GM19239 (cell line): ENCODE measurements at regions not wholly inside any gene's neighbourhood (a gene's known extent, or its start where the extent isn't known, plus 50 kb on each side); places are given as distances from the start of the nearest gene placed in this dataset.
"Not testable (repeated sequence)": the region's sequence is repeated elsewhere in the genome, so short reads cannot be mapped to it uniquely, and the experiment has no call there.

Experiments used
- DNase-seq: peaks from one replicate; pipeline ENCODE4 v3.0.0; 2011; ENCODE audit warnings: low spot score; ENCODE audit not compliant: insufficient read length
- FAIRE-seq: peaks from 2 replicates; lab custom pipeline; 2011; peaks lifted over from hg19 to GRCh38; lab: Jason Lieb, UNC

DNA sequence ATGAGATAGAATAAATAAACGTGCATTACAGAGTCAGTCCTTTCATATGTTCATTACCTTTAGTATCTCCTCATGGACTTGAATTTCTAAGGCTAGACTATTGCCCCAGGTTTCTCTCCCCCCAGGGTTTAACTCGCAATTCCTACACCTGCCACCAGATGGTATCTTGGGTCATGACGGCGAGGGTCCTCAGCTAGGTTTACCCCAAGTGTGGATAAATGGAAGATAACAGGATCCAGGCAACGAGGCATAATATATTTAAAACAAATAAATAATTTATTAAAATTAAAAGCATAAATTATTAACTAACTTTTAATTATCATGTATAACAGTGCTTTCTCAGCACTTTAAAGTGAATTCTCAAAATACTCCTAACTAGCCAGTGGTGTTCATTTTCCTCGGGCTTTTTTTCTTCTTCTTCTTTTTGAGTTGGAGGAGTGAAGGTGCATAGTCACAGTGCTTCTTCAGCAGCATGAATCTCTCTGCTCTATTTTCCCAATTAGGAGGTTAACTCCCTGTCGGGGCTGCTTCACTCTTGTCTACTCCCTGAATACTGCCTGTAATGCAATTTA, 243.5 kb upstream of the CAND1 start:
- DNase-seq: peak; percentile 27
- FAIRE-seq: peak; percentile 69

- DNase-seq: no peak
- no peak for FAIRE-seq
Observed at GRCh38 chr12:67026487-67027246, 242.5 kb upstream of the CAND1 start.

GRCh38 chr12:67028529-67028928, 240.6 kb upstream of the CAND1 start:
- FAIRE-seq (no peak), DNase-seq (no peak)

DNA sequence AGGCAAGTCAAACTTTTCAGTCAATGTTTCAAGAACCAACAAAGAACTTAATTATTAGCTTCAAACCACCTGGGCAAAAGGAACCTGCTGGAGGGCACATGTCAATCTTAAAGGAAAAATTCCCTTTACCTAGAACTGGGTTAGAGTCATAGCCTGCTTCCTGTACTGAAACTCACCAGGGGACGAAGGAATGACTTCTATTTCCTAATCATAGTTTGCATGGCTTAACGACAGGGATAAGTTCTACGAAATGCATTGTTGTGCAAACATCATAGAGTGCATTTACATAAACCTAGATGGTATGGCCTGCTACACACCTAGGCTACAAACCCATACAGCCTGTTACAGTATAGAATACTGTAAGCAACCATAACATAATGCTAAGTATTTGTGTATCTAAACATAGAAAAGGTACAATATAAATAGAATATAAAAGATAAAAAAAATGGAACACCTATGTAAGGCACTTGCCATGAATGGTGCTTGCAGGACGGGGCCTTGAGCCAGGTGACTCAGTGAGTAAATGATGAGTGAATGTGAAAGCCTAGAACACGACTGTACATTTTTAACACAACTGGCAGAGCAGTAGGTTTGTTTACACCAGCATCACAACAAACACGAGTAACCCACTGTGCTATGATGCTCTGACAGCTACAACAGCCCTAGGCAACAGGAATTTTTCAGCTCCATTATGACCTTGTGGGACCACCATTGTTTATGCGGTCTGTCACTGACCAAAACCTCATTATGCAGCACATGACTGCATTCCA, 234.9 kb upstream of the CAND1 start:
- no peak for FAIRE-seq
- DNase-seq: no peak

DNA sequence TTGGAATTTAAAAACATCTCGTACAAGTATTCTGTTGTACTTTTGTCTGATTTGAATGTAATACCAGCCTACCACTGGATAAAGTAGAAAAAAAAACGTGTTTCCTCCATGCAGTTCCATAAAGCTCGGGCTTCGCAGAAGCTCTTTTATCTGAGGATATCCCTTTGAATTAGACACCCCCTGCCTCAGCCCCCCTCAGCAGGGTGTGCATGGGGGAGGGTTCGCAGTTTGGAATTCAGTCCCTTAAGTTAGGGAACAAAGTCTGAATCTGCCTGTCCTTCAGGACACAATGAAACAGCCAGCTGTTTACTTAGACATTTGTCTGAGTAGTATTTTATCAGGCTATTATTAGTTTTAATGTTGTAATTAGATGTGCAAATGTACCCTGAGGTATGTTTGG, 234.0 kb upstream of the CAND1 start:
- no peak for FAIRE-seq
- no peak for DNase-seq

DNA sequence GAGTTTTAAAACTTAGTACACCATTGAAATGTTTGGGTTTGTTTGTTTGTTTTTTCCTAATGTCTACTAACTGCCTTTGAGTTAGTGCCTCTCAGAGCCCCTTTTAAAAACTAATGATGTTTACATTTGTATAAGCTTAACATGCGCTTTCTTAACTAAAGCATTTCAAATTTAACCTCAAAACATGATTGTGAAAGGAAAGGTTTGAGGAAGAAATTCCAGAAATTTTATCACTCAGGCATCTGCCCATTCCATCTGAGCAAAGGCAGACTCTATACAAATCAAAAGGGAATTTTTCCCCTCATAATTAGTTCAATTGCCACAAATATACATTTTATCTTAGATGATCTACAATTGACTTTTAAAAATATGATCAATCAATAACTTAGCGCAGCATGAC, 230.7 kb upstream of the CAND1 start:
- FAIRE-seq (no peak), DNase-seq (no peak)

DNA sequence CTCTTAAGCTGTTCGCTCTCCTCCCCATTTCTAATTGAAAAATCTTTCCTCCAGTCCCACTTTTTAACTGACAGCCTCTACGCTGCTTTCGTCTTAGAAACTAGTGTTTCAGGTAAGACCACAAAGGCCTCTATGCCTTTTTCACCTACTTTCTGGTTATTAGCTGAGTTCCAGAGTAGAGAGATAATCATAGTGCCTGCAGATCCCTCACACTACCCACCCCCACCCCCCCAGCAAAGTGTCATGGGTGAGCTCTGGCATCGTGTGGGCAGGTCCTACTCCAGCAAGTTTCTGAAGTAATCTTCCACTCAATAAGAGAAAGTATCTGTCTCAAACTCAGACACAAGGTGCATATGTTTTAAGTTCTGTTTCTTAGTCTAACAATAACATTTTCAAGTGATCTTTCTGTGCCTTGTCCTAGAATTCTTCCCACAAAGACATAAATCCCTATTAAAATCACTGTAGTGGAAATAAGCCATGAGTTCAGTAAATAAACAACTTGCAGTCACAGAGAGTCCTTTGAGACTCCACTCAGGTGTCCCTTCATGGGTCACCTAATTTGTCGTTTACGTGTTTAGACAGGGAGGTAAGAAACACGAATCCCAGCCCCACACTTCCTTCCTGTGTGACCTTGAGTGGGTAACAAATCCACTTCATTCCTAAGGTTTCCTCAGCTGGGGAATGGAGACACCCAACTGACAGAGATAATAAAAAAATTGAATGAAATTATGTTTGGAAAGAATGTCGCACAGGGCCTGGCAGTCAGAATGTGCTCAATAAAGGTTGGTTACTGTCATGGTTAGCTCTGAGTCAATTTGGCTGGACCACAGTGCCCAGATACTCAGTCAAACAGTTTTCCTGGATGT, 228.9 kb upstream of the CAND1 start:
- no peak for FAIRE-seq
- DNase-seq: no peak

- no peak for DNase-seq
- FAIRE-seq: no peak
Observed at GRCh38 chr12:67040861-67041137, 228.4 kb upstream of the CAND1 start.

GRCh38 chr12:67042697-67043131, 226.4 kb upstream of the CAND1 start:
- DNase-seq (no peak), FAIRE-seq (no peak)

DNA sequence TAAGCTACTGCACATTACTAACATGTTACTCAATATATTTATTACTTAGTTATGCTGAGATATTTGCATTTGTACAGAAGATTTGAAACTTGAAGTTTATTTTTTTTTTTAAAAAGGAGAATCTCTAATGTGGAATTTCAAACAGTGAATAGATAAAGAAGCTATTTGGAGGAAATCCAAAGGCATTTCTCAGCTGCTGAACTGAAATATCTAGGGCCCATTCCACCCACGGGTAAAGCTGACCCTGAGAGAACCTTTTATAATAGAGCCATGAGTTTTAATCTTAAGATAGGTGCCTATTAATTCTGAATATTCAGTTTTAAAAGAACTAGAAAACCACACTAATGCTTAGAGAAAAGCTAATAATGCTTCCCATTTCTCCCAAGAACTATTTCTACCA, 225.4 kb upstream of the CAND1 start:
- FAIRE-seq: no peak

DNA sequence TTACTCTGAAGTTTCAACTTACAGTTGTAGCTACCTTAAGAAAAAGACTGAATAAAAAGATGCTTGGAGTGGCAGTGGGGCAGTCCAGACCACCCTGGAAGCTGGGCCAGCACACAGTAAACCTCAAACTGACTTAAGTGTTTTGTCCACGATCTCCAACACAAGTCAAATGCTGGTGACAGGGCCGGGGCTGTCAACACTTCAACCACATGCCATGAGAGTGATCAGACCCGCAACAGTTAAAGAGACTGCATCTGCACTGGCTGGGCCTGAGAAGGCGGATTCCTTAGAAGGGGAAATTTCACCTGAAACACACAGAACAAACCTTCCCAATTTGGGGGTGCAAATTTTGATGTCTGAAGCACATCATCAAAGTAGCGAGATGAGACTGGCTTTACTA, 223.5 kb upstream of the CAND1 start:
- FAIRE-seq (no peak), DNase-seq (no peak)

More for the DNA sequence above, 225.4 kb upstream of the CAND1 start:
- no peak for DNase-seq

DNA sequence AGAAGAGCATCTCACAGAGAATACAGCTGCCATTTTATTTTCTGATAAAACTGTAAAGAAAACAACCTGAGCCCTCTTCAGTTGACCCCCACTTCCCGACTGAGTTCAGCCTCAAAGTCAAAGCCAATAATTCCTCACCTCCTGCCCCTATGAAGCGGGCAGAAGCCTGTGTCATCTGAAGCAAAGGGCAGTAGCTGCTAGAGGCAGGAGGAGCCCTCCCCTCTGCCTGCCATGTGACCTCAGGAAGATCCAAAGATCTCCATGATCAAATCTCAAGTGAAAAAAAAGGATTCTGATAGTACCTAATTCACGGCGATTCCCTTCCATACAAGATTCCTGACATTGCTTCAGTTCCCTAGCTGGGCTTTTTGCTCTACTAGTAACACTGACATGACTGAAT, 223.1 kb upstream of the CAND1 start:
- FAIRE-seq: no peak

DNA sequence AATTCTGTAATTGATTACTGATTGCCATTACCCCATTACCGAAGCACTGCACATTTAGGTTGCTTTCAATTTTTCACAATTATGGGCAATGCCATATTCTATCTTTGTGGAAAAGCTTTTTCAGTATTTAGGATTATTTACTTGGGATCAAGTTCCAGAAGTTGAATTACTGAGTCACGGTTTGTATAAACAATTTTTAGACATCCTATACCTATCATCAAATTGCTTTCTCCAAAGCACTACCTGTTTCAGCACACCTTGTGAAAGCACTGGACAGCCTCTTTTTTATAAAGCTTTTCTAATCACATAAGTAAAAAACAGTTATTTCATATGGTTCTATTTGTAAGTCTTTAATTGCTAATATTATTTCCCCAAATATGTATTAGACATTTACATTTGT, 221.5 kb upstream of the CAND1 start:
- no peak for DNase-seq
- FAIRE-seq: no peak

More for the DNA sequence above, 223.1 kb upstream of the CAND1 start:
- DNase-seq: no peak

GRCh38 chr12:67048371-67048770, 220.8 kb upstream of the CAND1 start:
- DNase-seq: no peak
- no peak for FAIRE-seq

GRCh38 chr12:67049199-67049598, 220.0 kb upstream of the CAND1 start:
- DNase-seq, FAIRE-seq: not testable (repeated sequence)

DNA sequence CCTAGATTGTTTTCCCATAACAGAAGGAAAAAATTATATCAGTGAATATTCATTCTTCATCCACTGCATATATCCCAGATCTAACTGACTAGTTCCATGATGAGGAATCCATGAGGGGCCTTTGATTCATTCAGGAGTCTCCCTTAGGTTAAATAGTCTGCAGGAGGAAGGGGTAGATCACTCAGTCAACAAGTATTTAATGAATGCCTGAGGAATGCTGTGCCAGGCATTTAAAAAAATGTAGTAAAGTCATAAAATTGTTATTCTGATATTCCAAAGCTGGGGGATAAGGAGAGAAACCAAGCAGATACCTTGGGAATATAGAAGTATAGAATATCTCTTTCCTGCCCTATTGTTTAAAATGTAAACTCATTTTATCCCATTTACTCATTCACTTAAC, 216.2 kb upstream of the CAND1 start:
- no peak for DNase-seq
- FAIRE-seq: no peak

GRCh38 chr12:67056329-67056728, 212.8 kb upstream of the CAND1 start:
- FAIRE-seq (no peak), DNase-seq (no peak)

DNA sequence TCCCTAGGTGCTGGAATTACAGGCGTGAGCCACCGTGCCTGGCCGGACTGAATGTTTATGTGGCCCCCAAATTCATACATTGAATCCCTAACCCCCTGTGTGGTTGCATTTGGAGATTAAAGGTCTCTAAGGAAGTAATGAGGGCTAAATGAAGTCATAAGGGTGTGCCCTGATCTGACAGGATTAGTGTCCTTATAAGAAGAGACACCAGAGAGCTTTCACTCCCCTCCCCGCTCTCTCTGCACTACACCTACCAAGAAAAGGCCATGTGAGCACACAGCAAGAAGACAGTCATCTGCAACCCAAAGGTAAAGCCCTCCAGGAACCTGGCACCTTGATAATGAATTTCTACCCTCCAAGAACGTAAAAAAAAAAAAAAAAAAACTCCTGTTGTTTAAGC, 212.1 kb upstream of the CAND1 start:
- FAIRE-seq (no peak), DNase-seq (no peak)

DNA sequence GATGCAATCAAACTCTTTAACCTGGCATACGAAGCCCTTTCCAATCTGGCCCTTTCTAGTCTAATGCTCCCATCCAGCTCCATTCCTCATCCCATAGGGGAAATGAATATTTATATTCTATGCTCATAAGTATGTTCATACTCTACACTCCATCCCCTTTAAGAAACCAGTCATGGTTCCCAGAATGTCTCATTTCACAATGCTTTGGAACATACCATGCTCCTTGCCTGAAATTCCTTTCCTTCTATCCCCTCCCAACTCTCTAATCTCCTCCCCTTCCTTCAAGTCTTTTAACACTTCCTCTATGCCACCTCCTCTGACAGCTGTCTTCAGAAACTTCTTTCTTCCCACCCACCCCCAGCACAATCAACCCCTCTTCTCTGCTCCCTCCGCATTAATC, 207.0 kb upstream of the CAND1 start:
- DNase-seq (no peak), FAIRE-seq (no peak)

DNA sequence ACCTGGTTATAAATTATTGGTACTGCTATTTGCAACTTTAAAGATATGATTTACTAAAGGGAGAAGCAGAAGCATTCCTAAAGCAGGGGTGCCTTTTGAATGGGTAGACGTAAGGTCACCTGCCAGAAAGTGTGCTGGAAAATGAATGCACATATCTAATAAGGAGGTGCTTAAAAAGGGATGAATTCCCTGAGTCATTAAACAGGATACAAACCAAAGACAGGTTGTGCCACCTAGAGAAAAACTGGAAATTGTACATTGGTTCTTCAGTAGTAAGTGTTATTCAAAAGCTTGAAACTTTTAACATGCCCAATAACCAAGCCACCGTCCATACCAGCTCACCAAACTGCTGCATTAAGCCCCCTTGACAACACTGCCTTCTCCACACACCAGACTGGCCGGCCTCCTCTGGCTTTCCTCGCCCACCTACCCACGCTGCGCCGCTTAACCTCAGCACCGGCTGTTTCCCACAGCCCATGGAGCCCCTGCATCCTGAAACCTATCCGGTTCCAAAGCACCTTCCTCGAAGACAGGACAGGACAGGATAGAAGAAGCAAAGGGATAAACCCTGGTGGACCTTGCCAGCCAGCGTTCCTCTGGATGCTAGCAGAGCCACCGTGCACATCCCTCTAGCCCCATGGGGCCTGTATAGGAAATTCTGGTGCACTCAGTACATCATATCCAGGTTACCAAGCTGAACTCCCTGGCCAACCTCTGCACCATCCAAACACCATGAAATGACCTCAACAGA, 201.5 kb upstream of the CAND1 start:
- no peak for FAIRE-seq

More for the DNA sequence above, 201.5 kb upstream of the CAND1 start:
- no peak for DNase-seq
